Mesothelial cell of epicardium (in vitro differentiated cells): ENCODE measurements at regions not wholly inside any gene's neighbourhood (a gene's known extent, or its start where the extent isn't known, plus 50 kb on each side); places are given as distances from the start of the nearest gene placed in this dataset.

Source experiments
- DNase-seq, 2 experiments: peaks; one replicate each; pipeline ENCODE4 v3.0.0; 2021; ENCODE audit warnings: low spot score in 2 of 2; ENCODE audit not compliant: unreplicated experiment in 2 of 2
- H3K27ac Mint-ChIP-seq: 2 replicates; pipeline ENCODE4 v1.8.0; 2021; ENCODE audit warnings: mixed read lengths
- H3K27me3 Mint-ChIP-seq: 2 replicates; pipeline ENCODE4 v1.8.0; 2021; ENCODE audit warnings: low read depth, mixed read lengths
- H3K36me3 Mint-ChIP-seq: 2 replicates; pipeline ENCODE4 v1.8.0; 2021; ENCODE audit warnings: mixed read lengths
- H3K4me1 Mint-ChIP-seq: 2 replicates; pipeline ENCODE4 v1.8.0; 2021; ENCODE audit warnings: mixed read lengths
- H3K4me3 Mint-ChIP-seq: 2 replicates; pipeline ENCODE4 v1.8.0; 2021; ENCODE audit warnings: mild to moderate bottlenecking, moderate library complexity, mixed read lengths
- H3K9me3 Mint-ChIP-seq: 2 replicates; pipeline ENCODE4 v1.8.0; 2021; ENCODE audit warnings: mixed read lengths
- CTCF ChIP-seq: fragments of 200-600 bp; sonication (generic); IDR thresholded peaks from one replicate; pipeline ENCODE4 v1.5.0; 2021; ENCODE audit warnings: antibody characterized with exemption; ENCODE audit not compliant: unreplicated experiment

- no peak for DNase-seq
- TF ChIP-seq CTCF, result no peak
- peaks cover 4% of the 10 kb centered on the region for H3K27me3 Mint-ChIP-seq
Measured at GRCh38 chr12:93065896-93066295, 136.8 kb upstream of the EEA1 start.

GRCh38 chr12:93072340-93072739 is 143.2 kb upstream of the EEA1 start:
- no peaks in the 10 kb centered on the region for H3K27me3 Mint-ChIP-seq
- H3K4me1 Mint-ChIP-seq, result no peaks in the 10 kb centered on the region
- H3K36me3 Mint-ChIP-seq, result no peaks in the 10 kb centered on the region
- H3K27ac Mint-ChIP-seq, result no peak overlapping the region
- no peak for DNase-seq
- no peak for TF ChIP-seq CTCF
- H3K9me3 Mint-ChIP-seq, result peaks cover 11% of the 10 kb centered on the region
- H3K4me3 Mint-ChIP-seq, result no peak overlapping the region

More at GRCh38 chr12:93065896-93066295, 136.8 kb upstream of the EEA1 start:
- H3K27ac Mint-ChIP-seq, result no peak overlapping the region
- no peaks in the 10 kb centered on the region for H3K36me3 Mint-ChIP-seq
- H3K4me1 Mint-ChIP-seq, result peaks cover 7% of the 10 kb centered on the region
- no peak overlapping the region for H3K4me3 Mint-ChIP-seq
- no peaks in the 10 kb centered on the region for H3K9me3 Mint-ChIP-seq

GRCh38 chr12:93073324-93073723 is 144.2 kb upstream of the EEA1 start:
- TF ChIP-seq CTCF, result no peak
- peaks cover 12% of the 10 kb centered on the region for H3K9me3 Mint-ChIP-seq
- DNase-seq, result no peak
- no peak overlapping the region for H3K27ac Mint-ChIP-seq
- no peaks in the 10 kb centered on the region for H3K27me3 Mint-ChIP-seq
- no peaks in the 10 kb centered on the region for H3K4me1 Mint-ChIP-seq
- H3K36me3 Mint-ChIP-seq, result no peaks in the 10 kb centered on the region
- H3K4me3 Mint-ChIP-seq, result no peak overlapping the region

GRCh38 chr12:93078059-93078458 is 149.0 kb upstream of the EEA1 start:
- no peak for DNase-seq
- H3K27ac Mint-ChIP-seq, result no peak overlapping the region
- H3K27me3 Mint-ChIP-seq, result no peaks in the 10 kb centered on the region
- peaks cover 15% of the 10 kb centered on the region for H3K4me1 Mint-ChIP-seq
- H3K4me3 Mint-ChIP-seq, result no peak overlapping the region
- TF ChIP-seq CTCF, result no peak
- peaks cover 21% of the 10 kb centered on the region for H3K9me3 Mint-ChIP-seq
- no peaks in the 10 kb centered on the region for H3K36me3 Mint-ChIP-seq

- Mint-ChIP-seq H3K27ac (no peak overlapping the region), H3K4me1 (peaks cover 15% of the 10 kb centered on the region)
Measured at GRCh38 chr12:93078577-93078976, 149.5 kb upstream of the EEA1 start.

More at GRCh38 chr12:93078577-93078976, 149.5 kb upstream of the EEA1 start:
- Mint-ChIP-seq H3K4me3 (no peak overlapping the region), H3K36me3 (no peaks in the 10 kb centered on the region), H3K9me3 (peaks cover 21% of the 10 kb centered on the region), H3K27me3 (no peaks in the 10 kb centered on the region)
- DNase-seq, result no peak
- no peak for TF ChIP-seq CTCF
